ENCODE measurements at regions not wholly inside any gene's neighbourhood (a gene's known extent, or its start where the extent isn't known, plus 50 kb on each side); places are given as distances from the start of the nearest gene placed in this dataset.

GRCh38 chr9:81508476-81508875 lies 180.9 kb downstream of the TLE1 start:
- no peak overlapping the region for H3K4me2 ChIP-seq
- H3K27me3 Mint-ChIP-seq (ENCODE audit: insufficient read depth, low read depth), result peaks cover 7% of the 10 kb centered on the region
- no peak overlapping the region for H3K9ac ChIP-seq
- H3K4me3 Mint-ChIP-seq, result no peak overlapping the region
- H3K4me3 ChIP-seq, result no peak overlapping the region
- no peaks in the 10 kb centered on the region for H3K4me1 ChIP-seq
- H3K36me3 Mint-ChIP-seq, result no peaks in the 10 kb centered on the region
- H3K79me2 ChIP-seq (ENCODE audit: low read depth), result no peaks in the 10 kb centered on the region
- H3K4me1 Mint-ChIP-seq, result no peaks in the 10 kb centered on the region
- no peak overlapping the region for H2AFZ ChIP-seq (replicated peaks)
- DNase-seq (ENCODE audit: low spot score), result no peak
- H4K20me1 ChIP-seq (ENCODE audit: low read depth), result no peaks in the 10 kb centered on the region
- TF ChIP-seq EZH2phosphoT487 (IDR thresholded peaks at IDR 0.05) (no peak), EZH2 (IDR thresholded peaks at IDR 0.05) (no peak), CTCF (IDR thresholded peaks at IDR 0.05) (no peak)
- peaks cover 2% of the 10 kb centered on the region for H3K9me3 Mint-ChIP-seq
- H3K36me3 ChIP-seq, result no peaks in the 10 kb centered on the region
- no peaks in the 10 kb centered on the region for H3K27me3 ChIP-seq
- H3F3A ChIP-seq (ENCODE audit: low read depth), result no peaks in the 10 kb centered on the region
- H3K9me3 ChIP-seq (ENCODE audit: low read depth), result no peaks in the 10 kb centered on the region
- no peak overlapping the region for H3K27ac ChIP-seq
- H3K27ac Mint-ChIP-seq, result no peak overlapping the region

GRCh38 chr9:81506941-81507864 lies 182.1 kb downstream of the TLE1 start:
- no peak overlapping the region for H3K27ac Mint-ChIP-seq
- no peak overlapping the region for H3K4me2 ChIP-seq
- no peaks in the 10 kb centered on the region for H3F3A ChIP-seq (ENCODE audit: low read depth)
- H3K9me3 Mint-ChIP-seq, result peaks cover 2% of the 10 kb centered on the region
- no peak overlapping the region for H3K27ac ChIP-seq
- no peak overlapping the region for H3K9ac ChIP-seq
- peaks cover 9% of the 10 kb centered on the region for H3K27me3 Mint-ChIP-seq (ENCODE audit: insufficient read depth, low read depth)
- no peaks in the 10 kb centered on the region for H3K79me2 ChIP-seq (ENCODE audit: low read depth)
- no peak for DNase-seq (ENCODE audit: low spot score)
- no peaks in the 10 kb centered on the region for H3K27me3 ChIP-seq
- no peaks in the 10 kb centered on the region for H3K4me1 ChIP-seq
- H3K9me3 ChIP-seq (ENCODE audit: low read depth), result no peaks in the 10 kb centered on the region
- H3K4me1 Mint-ChIP-seq, result no peaks in the 10 kb centered on the region
- TF ChIP-seq EZH2 (IDR thresholded peaks at IDR 0.05), result no peak
- no peak for TF ChIP-seq EZH2phosphoT487 (IDR thresholded peaks at IDR 0.05)
- no peak for TF ChIP-seq CTCF (IDR thresholded peaks at IDR 0.05)
- H3K4me3 Mint-ChIP-seq, result no peak overlapping the region
- H3K36me3 ChIP-seq, result no peaks in the 10 kb centered on the region
- no peak overlapping the region for H3K4me3 ChIP-seq
- H3K36me3 Mint-ChIP-seq, result no peaks in the 10 kb centered on the region
- no peaks in the 10 kb centered on the region for H4K20me1 ChIP-seq (ENCODE audit: low read depth)
- H2AFZ ChIP-seq (replicated peaks), result no peak overlapping the region

GRCh38 chr9:81499594-81499993 lies 189.8 kb downstream of the TLE1 start:
- H3K9me3 ChIP-seq (ENCODE audit: low read depth), result no peaks in the 10 kb centered on the region
- peaks cover 12% of the 10 kb centered on the region for H3K27me3 Mint-ChIP-seq (ENCODE audit: insufficient read depth, low read depth)
- H3K27me3 ChIP-seq, result no peaks in the 10 kb centered on the region
- no peaks in the 10 kb centered on the region for H3K4me1 ChIP-seq
- H3K4me3 Mint-ChIP-seq, result no peak overlapping the region
- no peak overlapping the region for H3K27ac Mint-ChIP-seq
- H3K9me3 Mint-ChIP-seq, result peaks cover 2% of the 10 kb centered on the region
- no peak for DNase-seq (ENCODE audit: low spot score)
- H4K20me1 ChIP-seq (ENCODE audit: low read depth), result no peaks in the 10 kb centered on the region
- H3K4me3 ChIP-seq, result no peak overlapping the region
- no peak overlapping the region for H3K9ac ChIP-seq
- H3K36me3 Mint-ChIP-seq, result no peaks in the 10 kb centered on the region
- no peak overlapping the region for H3K4me2 ChIP-seq
- H3K79me2 ChIP-seq (ENCODE audit: low read depth), result no peaks in the 10 kb centered on the region
- H3K36me3 ChIP-seq, result no peaks in the 10 kb centered on the region
- TF ChIP-seq CTCF (IDR thresholded peaks at IDR 0.05) (no peak), EZH2phosphoT487 (IDR thresholded peaks at IDR 0.05) (no peak), EZH2 (IDR thresholded peaks at IDR 0.05) (no peak)
- no peaks in the 10 kb centered on the region for H3F3A ChIP-seq (ENCODE audit: low read depth)
- H3K27ac ChIP-seq, result no peak overlapping the region
- no peaks in the 10 kb centered on the region for H3K4me1 Mint-ChIP-seq
- no peak overlapping the region for H2AFZ ChIP-seq (replicated peaks)

All from neural progenitor cell (in vitro differentiated cells).